HCT116 (cell line): ENCODE measurements at regions not wholly inside any gene's neighbourhood (a gene's known extent, or its start where the extent isn't known, plus 50 kb on each side); places are given as distances from the start of the nearest gene placed in this dataset.

Experiments
- MAX ChIP-seq: IDR thresholded peaks from 2 replicates; pipeline ENCODE4 v1.6.1; 2012
- POLR2AphosphoS5 ChIP-seq: IDR thresholded peaks from 2 replicates; pipeline ENCODE4 v1.6.1; 2011; ENCODE audit warnings: mild to moderate bottlenecking, low read depth, low read length, moderate library complexity
- REST ChIP-seq: IDR thresholded peaks from 2 replicates; pipeline ENCODE4 v1.6.1; 2012; ENCODE audit warnings: low read depth
- SP1 ChIP-seq: IDR thresholded peaks from 2 replicates; pipeline ENCODE4 v1.6.1; 2012; ENCODE audit warnings: low read depth

- TF ChIP-seq SP1, result no peak
- TF ChIP-seq REST, result no peak
- TF ChIP-seq MAX, result no peak
- TF ChIP-seq POLR2AphosphoS5, result no peak
Measured at GRCh38 chr3:106882297-106882696, 494.9 kb upstream of the CCDC54 start.
